A549 (cell line): ENCODE measurements at regions not wholly inside any gene's neighbourhood (a gene's known extent, or its start where the extent isn't known, plus 50 kb on each side); places are given as distances from the start of the nearest gene placed in this dataset.

ENCODE experiments used
- ATAC-seq, 2 experiments: fragments of 200-7000 bp in 1 of 2; fragments of >200 bp in 1 of 2; cut with Nextera tagmentation in 1 of 2; cut with Tn5 transposase in 1 of 2; 3 replicates each; pipeline versions ENCODE4 v1.8.0 to v1.9.1; 2018 to 2020; ENCODE audit warnings: mild to moderate bottlenecking in 1 of 2, moderate library complexity in 1 of 2
- CTCF ChIA-PET: fragments of 300-600 bp; sonication (Branson Sonifier 250); formaldehyde crosslinking; extraction: SDS; loops from one replicate; lab custom pipeline; 2021; ENCODE audit warnings: antibody characterized with exemption, inconsistent platforms; lab: Yijun Ruan, JAX
- POLR2A ChIA-PET: fragments of 350-600 bp; formaldehyde crosslinking; extraction: SDS; loops from one replicate; lab custom pipeline; 2021; ENCODE audit warnings: antibody characterized with exemption, inconsistent platforms; lab: Yijun Ruan, JAX
- DNase-seq, 2 experiments: peaks; one replicate each; pipeline versions ENCODE4 v3.0.0 to v3.0.0-alpha.2; 2011 to 2016; ENCODE audit warnings: low read depth in 1 of 2, low spot score in 1 of 2
- FAIRE-seq: peaks from 2 replicates; lab custom pipeline; 2011; peaks lifted over from hg19 to GRCh38; lab: Jason Lieb, UNC
- H3K27ac ChIP-seq, 2 experiments: fragments of >200 bp; sonication (Bioruptor Twin); formaldehyde crosslinking; 3 replicates each; pipeline ENCODE4 v1.5.1; 2016 to 2017
- H3K4me1 ChIP-seq: fragments of >200 bp; sonication (Bioruptor Twin); formaldehyde crosslinking; 3 replicates; pipeline ENCODE4 v1.6.1; 2016
- H3K4me2 ChIP-seq: fragments of >200 bp; sonication (Bioruptor Twin); formaldehyde crosslinking; 3 replicates; pipeline ENCODE4 v1.6.1; 2016
- H3K4me3 ChIP-seq: fragments of >200 bp; sonication (Bioruptor Twin); formaldehyde crosslinking; 3 replicates; pipeline ENCODE4 v1.5.1; 2016
- H3K9me3 ChIP-seq: fragments of >200 bp; sonication (Bioruptor Twin); formaldehyde crosslinking; 3 replicates; pipeline ENCODE4 v1.6.1; 2016
- ATOH8 ChIP-seq: fragments of 250-450 bp; sonication (Bioruptor Pico); IDR thresholded peaks from 2 replicates; pipeline ENCODE4 v1.5.0; 2020; ENCODE audit warnings: low read depth, mild to moderate bottlenecking, moderate library complexity
- BHLHE40 ChIP-seq: IDR thresholded peaks from 2 replicates; pipeline ENCODE4 v1.6.1; 2012; ENCODE audit warnings: low read depth, low read length, inconsistent platforms
- CEBPB ChIP-seq, 2 experiments: fragments of >200 bp in 1 of 2; sonication (Bioruptor Twin) in 1 of 2; formaldehyde crosslinking in 1 of 2; IDR thresholded peaks; 2 replicates each; pipeline ENCODE4 v1.6.1; 2012 to 2016
- CHD2 ChIP-seq: fragments of 150-350 bp; IDR thresholded peaks from 2 replicates; pipeline ENCODE4 v1.6.1; 2014; ENCODE audit warnings: low read length; ENCODE audit not compliant: partially characterized antibody
- CTCF ChIP-seq: fragments of >200 bp; sonication (Bioruptor Twin); formaldehyde crosslinking; IDR thresholded peaks from 3 replicates; pipeline ENCODE4 v1.5.1; 2016
- E2F6 ChIP-seq: IDR thresholded peaks from 2 replicates; pipeline ENCODE4 v1.6.1; 2012; ENCODE audit warnings: low read depth, borderline replicate concordance
- EHF ChIP-seq: fragments of 250-450 bp; sonication (Bioruptor Pico); IDR thresholded peaks from 2 replicates; pipeline ENCODE4 v1.5.0; 2020; ENCODE audit warnings: mild to moderate bottlenecking
- EHMT2 ChIP-seq: fragments of 200-600 bp; sonication (generic); IDR thresholded peaks from 2 replicates; pipeline ENCODE4 v1.6.1; 2016; ENCODE audit warnings: antibody characterized with exemption, low read depth, mild to moderate bottlenecking, moderate library complexity
- ESRRA ChIP-seq: fragments of 150-350 bp; IDR thresholded peaks from 2 replicates; pipeline ENCODE4 v1.6.1; 2014; ENCODE audit warnings: mild to moderate bottlenecking, low read length, borderline replicate concordance
- GATA3 ChIP-seq: IDR thresholded peaks from 2 replicates; pipeline ENCODE4 v1.6.1; 2012; ENCODE audit warnings: borderline replicate concordance
- HDAC2 ChIP-seq: fragments of 200-600 bp; sonication (generic); IDR thresholded peaks from 2 replicates; pipeline ENCODE4 v1.6.1; 2016
- HOXB13 ChIP-seq: fragments of 250-450 bp; sonication (Bioruptor Pico); IDR thresholded peaks from 2 replicates; pipeline ENCODE4 v1.5.0; 2020; ENCODE audit warnings: low read depth, mild to moderate bottlenecking, moderate library complexity
- HOXB5 ChIP-seq: fragments of 250-450 bp; sonication (Bioruptor Pico); IDR thresholded peaks from 2 replicates; pipeline ENCODE4 v1.5.0; 2020; ENCODE audit warnings: mild to moderate bottlenecking, moderate library complexity
- JUN ChIP-seq, 2 experiments: fragments of >200 bp; sonication (Bioruptor Twin); formaldehyde crosslinking; IDR thresholded peaks; 2 replicates in 1 of 2; 3 replicates in 1 of 2; pipeline ENCODE4 v1.6.1; 2016 to 2017
- KDM1A ChIP-seq: fragments of 200-600 bp; sonication (generic); IDR thresholded peaks from 2 replicates; pipeline ENCODE4 v1.6.1; 2016; ENCODE audit warnings: low read depth, mild to moderate bottlenecking
- MYC ChIP-seq: IDR thresholded peaks from 2 replicates; pipeline ENCODE4 v1.6.1; 2012; ENCODE audit warnings: mild to moderate bottlenecking, inconsistent platforms, low read length, improper control_type of control experiment, borderline replicate concordance
- NFE2L2 ChIP-seq: fragments of 150-350 bp; conservative IDR thresholded peaks from 2 replicates; pipeline ENCODE4 v1.6.1; 2014; ENCODE audit warnings: low read length
- NR3C1 ChIP-seq: fragments of >200 bp; sonication (Bioruptor Twin); formaldehyde crosslinking; IDR thresholded peaks from 3 replicates; pipeline ENCODE4 v1.6.1; 2017
- PHF8 ChIP-seq: fragments of 200-600 bp; sonication (generic); IDR thresholded peaks from 2 replicates; pipeline ENCODE4 v1.6.1; 2016; ENCODE audit warnings: low read depth, mild to moderate bottlenecking, antibody characterized with exemption, moderate library complexity, borderline replicate concordance
- RAD21 ChIP-seq, 2 experiments: fragments of >200 bp in 1 of 2; sonication (Bioruptor Twin) in 1 of 2; formaldehyde crosslinking in 1 of 2; IDR thresholded peaks in 1 of 2; conservative IDR thresholded peaks in 1 of 2; 2 replicates in 1 of 2; 3 replicates in 1 of 2; pipeline ENCODE4 v1.6.1; 2012 to 2018; ENCODE audit warnings: inconsistent platforms in 1 of 2
- RNF2 ChIP-seq: fragments of 200-600 bp; sonication (generic); IDR thresholded peaks from 2 replicates; pipeline ENCODE4 v1.6.1; 2016; ENCODE audit warnings: low read depth, mild to moderate bottlenecking, antibody characterized with exemption, moderate library complexity, borderline replicate concordance
- SMC3 ChIP-seq: fragments of >200 bp; sonication (Bioruptor Twin); formaldehyde crosslinking; IDR thresholded peaks from 3 replicates; pipeline ENCODE4 v1.6.1; 2018; ENCODE audit warnings: inconsistent platforms
- ZC3H11A ChIP-seq: fragments of 450-650 bp; IDR thresholded peaks from 2 replicates; pipeline ENCODE4 v1.6.1; 2014; ENCODE audit warnings: antibody characterized with exemption, mild to moderate bottlenecking
- WGBS: methylation state at CpG from one replicate; pipeline ENCODE4 v1.1.6; 2017; ENCODE audit errors: missing lambda C conversion rate; 5-methylcytosine and 5-hydroxymethylcytosine counted together
- TF ChIP-seq, protein P1 (sequence below): IDR thresholded peaks from 2 replicates; pipeline ENCODE4 v1.6.1; 2012
- TF ChIP-seq, protein P2 (sequence below): fragments of 450-650 bp; IDR thresholded peaks from 2 replicates; pipeline ENCODE4 v1.6.1; 2014; ENCODE audit warnings: antibody characterized with exemption
- TF ChIP-seq, protein P3 (sequence below): fragments of >200 bp; sonication (Bioruptor Twin); formaldehyde crosslinking; IDR thresholded peaks from 2 replicates; pipeline ENCODE4 v1.6.1; 2016

GRCh38 chr5:89268460-89268859 lies 385.5 kb upstream of the MEF2C start:
- TF ChIP-seq KDM1A (no peak), ATOH8 (CRISPR knock-in tag) (no peak), ESRRA (no peak), JUN (IDR thresholded peaks at IDR 0.05) (no peak), CHD2 (no peak), ZC3H11A (no peak), EHF (CRISPR knock-in tag) (no peak), HOXB5 (CRISPR knock-in tag) (no peak), NFE2L2 (no peak), MYC (no peak), SMC3 (no peak)
- TF ChIP-seq, protein P1, sequence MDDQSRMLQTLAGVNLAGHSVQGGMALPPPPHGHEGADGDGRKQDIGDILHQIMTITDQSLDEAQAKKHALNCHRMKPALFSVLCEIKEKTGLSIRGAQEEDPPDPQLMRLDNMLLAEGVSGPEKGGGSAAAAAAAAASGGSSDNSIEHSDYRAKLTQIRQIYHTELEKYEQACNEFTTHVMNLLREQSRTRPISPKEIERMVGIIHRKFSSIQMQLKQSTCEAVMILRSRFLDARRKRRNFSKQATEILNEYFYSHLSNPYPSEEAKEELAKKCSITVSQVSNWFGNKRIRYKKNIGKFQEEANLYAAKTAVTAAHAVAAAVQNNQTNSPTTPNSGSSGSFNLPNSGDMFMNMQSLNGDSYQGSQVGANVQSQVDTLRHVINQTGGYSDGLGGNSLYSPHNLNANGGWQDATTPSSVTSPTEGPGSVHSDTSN, result no peak
- TF ChIP-seq, protein P2, sequence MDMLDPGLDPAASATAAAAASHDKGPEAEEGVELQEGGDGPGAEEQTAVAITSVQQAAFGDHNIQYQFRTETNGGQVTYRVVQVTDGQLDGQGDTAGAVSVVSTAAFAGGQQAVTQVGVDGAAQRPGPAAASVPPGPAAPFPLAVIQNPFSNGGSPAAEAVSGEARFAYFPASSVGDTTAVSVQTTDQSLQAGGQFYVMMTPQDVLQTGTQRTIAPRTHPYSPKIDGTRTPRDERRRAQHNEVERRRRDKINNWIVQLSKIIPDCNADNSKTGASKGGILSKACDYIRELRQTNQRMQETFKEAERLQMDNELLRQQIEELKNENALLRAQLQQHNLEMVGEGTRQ, result no peak
- no peak for DNase-seq

GRCh38 chr5:89267788-89268187 lies 384.8 kb upstream of the MEF2C start:
- no peak for FAIRE-seq
- no peak for DNase-seq
- CTCF ChIA-PET, result no interaction called here
- H3K27ac ChIP-seq, result no peak overlapping the region
- H3K4me2 ChIP-seq, result no peak overlapping the region
- no peaks in the 10 kb centered on the region for H3K9me3 ChIP-seq
- TF ChIP-seq, protein P2, result no peak
- TF ChIP-seq RAD21 (conservative IDR thresholded peaks at IDR 0.05 in 1 of 2, IDR thresholded peaks at IDR 0.05 in 1 of 2) (no peak), EHMT2 (no peak), PHF8 (no peak), ZC3H11A (no peak), BHLHE40 (no peak), ESRRA (no peak), NR3C1 (no peak), RNF2 (no peak), E2F6 (no peak), CEBPB (IDR thresholded peaks at IDR 0.05) (no peak), HOXB13 (CRISPR knock-in tag) (no peak), CTCF (no peak), GATA3 (no peak), SMC3 (no peak), HDAC2 (no peak)
- TF ChIP-seq, protein P1, result no peak
- TF ChIP-seq, protein P3, sequence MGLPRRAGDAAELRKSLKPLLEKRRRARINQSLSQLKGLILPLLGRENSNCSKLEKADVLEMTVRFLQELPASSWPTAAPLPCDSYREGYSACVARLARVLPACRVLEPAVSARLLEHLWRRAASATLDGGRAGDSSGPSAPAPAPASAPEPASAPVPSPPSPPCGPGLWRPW, result no peak
- POLR2A ChIA-PET, result no interaction called here
- 0% methylated on average over 2 of the region's 2 CpGs for WGBS
- ATAC-seq, result no peak
- H3K4me3 ChIP-seq, result no peak overlapping the region
- H3K4me1 ChIP-seq, result no peaks in the 10 kb centered on the region

More at GRCh38 chr5:89268460-89268859, 385.5 kb upstream of the MEF2C start:
- 36% methylated on average over 4 of the region's 4 CpGs for WGBS
- H3K4me1 ChIP-seq, result no peaks in the 10 kb centered on the region
- FAIRE-seq, result no peak
- no peak overlapping the region for H3K27ac ChIP-seq
- no peak overlapping the region for H3K4me2 ChIP-seq
- no peak for ATAC-seq
- CTCF ChIA-PET, result no interaction called here
- no peak overlapping the region for H3K4me3 ChIP-seq
- POLR2A ChIA-PET, result no interaction called here
- H3K9me3 ChIP-seq, result no peaks in the 10 kb centered on the region
